WTC11 (cell line): ENCODE measurements at regions not wholly inside any gene's neighbourhood (a gene's known extent, or its start where the extent isn't known, plus 50 kb on each side); places are given as distances from the start of the nearest gene placed in this dataset.
A peak's percentile ranks its signal among the peaks of the same experiment; 100 is the strongest.

Experiments used
- ATAC-seq: fragments of 200-7000 bp; cut with Tn5 transposase; 2 replicates; pipeline ENCODE4 v1.10.0; 2021; ENCODE audit warnings: mild to moderate bottlenecking, moderate library complexity
- CTCF ChIA-PET: fragments of 300-600 bp; sonication (Branson Sonifier 250); formaldehyde crosslinking; loops from one replicate; lab custom pipeline; 2021; ENCODE audit warnings: antibody characterized with exemption; lab: Charles Lee
- POLR2A ChIA-PET: fragments of 350-600 bp; sonication (Branson Sonifier 250); formaldehyde crosslinking; loops from one replicate; lab custom pipeline; 2021; ENCODE audit warnings: antibody characterized with exemption; lab: Charles Lee
- DNase-seq: peaks from one replicate; pipeline ENCODE4 v3.0.0; 2021; ENCODE audit warnings: low spot score
- H3K27ac Mint-ChIP-seq: 2 replicates; pipeline ENCODE4 v1.8.0; 2021; ENCODE audit warnings: mixed read lengths
- H3K27me3 Mint-ChIP-seq: 2 replicates; pipeline ENCODE4 v1.8.0; 2021; ENCODE audit warnings: low read depth, mild to moderate bottlenecking, moderate library complexity, mixed read lengths
- H3K36me3 Mint-ChIP-seq: 2 replicates; pipeline ENCODE4 v1.8.0; 2021; ENCODE audit warnings: mixed read lengths
- H3K4me1 Mint-ChIP-seq: 2 replicates; pipeline ENCODE4 v1.8.0; 2022; ENCODE audit warnings: mixed read lengths
- H3K4me3 Mint-ChIP-seq: 2 replicates; pipeline ENCODE4 v1.8.0; 2021; ENCODE audit warnings: mild to moderate bottlenecking, moderate library complexity, mixed read lengths
- H3K9me3 Mint-ChIP-seq: 2 replicates; pipeline ENCODE4 v1.8.0; 2021; ENCODE audit warnings: mixed read lengths
- AFF4 ChIP-seq: sonication (generic); formaldehyde crosslinking; IDR thresholded peaks from 2 replicates; pipeline ENCODE4 v1.8.1; 2023; ENCODE audit warnings: mild to moderate bottlenecking, missing genetic modification reagents, borderline replicate concordance
- AR ChIP-seq: fragments of 250-450 bp; sonication (Bioruptor Pico); IDR thresholded peaks from 2 replicates; pipeline ENCODE4 v1.9.0; 2021; ENCODE audit warnings: mild to moderate bottlenecking
- ERG ChIP-seq: fragments of 250-450 bp; sonication (Bioruptor Pico); IDR thresholded peaks from 2 replicates; pipeline ENCODE4 v1.8.0; 2021; ENCODE audit warnings: mild to moderate bottlenecking
- ETV6 ChIP-seq: sonication (generic); formaldehyde crosslinking; IDR thresholded peaks from 2 replicates; pipeline ENCODE4 v1.8.1; 2022; ENCODE audit warnings: mild to moderate bottlenecking, missing genetic modification reagents
- NR2C2 ChIP-seq: sonication (generic); formaldehyde crosslinking; IDR thresholded peaks from 2 replicates; pipeline ENCODE4 v1.8.0; 2022; ENCODE audit warnings: mild to moderate bottlenecking, missing genetic modification reagents
- OVOL2 ChIP-seq: fragments of 250-450 bp; sonication (Bioruptor Pico); IDR thresholded peaks from 2 replicates; pipeline ENCODE4 v1.9.0; 2021; ENCODE audit warnings: mild to moderate bottlenecking, borderline replicate concordance
- PREB ChIP-seq: sonication (generic); formaldehyde crosslinking; IDR thresholded peaks from 2 replicates; pipeline ENCODE4 v1.8.1; 2022; ENCODE audit warnings: mild to moderate bottlenecking, missing genetic modification reagents, moderate library complexity, borderline replicate concordance
- RELA ChIP-seq: sonication (generic); formaldehyde crosslinking; IDR thresholded peaks from 2 replicates; pipeline ENCODE4 v1.8.1; 2022; ENCODE audit warnings: missing genetic modification reagents, mild to moderate bottlenecking, borderline replicate concordance
- TEAD1 ChIP-seq: sonication (generic); formaldehyde crosslinking; IDR thresholded peaks from 2 replicates; pipeline ENCODE4 v1.8.0; 2022; ENCODE audit warnings: mild to moderate bottlenecking, missing genetic modification reagents
- TP53 ChIP-seq: sonication (generic); formaldehyde crosslinking; IDR thresholded peaks from 2 replicates; pipeline ENCODE4 v1.8.1; 2023; ENCODE audit warnings: mild to moderate bottlenecking, missing genetic modification reagents
- ZNF263 ChIP-seq: sonication (generic); formaldehyde crosslinking; IDR thresholded peaks from 2 replicates; pipeline ENCODE4 v1.8.1; 2022; ENCODE audit warnings: low read depth, mild to moderate bottlenecking, moderate library complexity, missing genetic modification reagents
- ZNF317 ChIP-seq: sonication (generic); formaldehyde crosslinking; IDR thresholded peaks from 2 replicates; pipeline ENCODE4 v1.8.1; 2023; ENCODE audit warnings: low read depth, mild to moderate bottlenecking, moderate library complexity, missing genetic modification reagents, borderline replicate concordance
- ZNF423 ChIP-seq: fragments of 250-450 bp; sonication (Bioruptor Pico); IDR thresholded peaks from 2 replicates; pipeline ENCODE4 v2.1.2; 2022; ENCODE audit warnings: mild to moderate bottlenecking, moderate library complexity
- ZNF425 ChIP-seq: fragments of 250-450 bp; sonication (Bioruptor Pico); conservative IDR thresholded peaks from 2 replicates; pipeline ENCODE4 v1.9.0; 2021; ENCODE audit warnings: mild to moderate bottlenecking
- ZNF671 ChIP-seq: fragments of 250-450 bp; sonication (Bioruptor Pico); IDR thresholded peaks from 2 replicates; pipeline ENCODE4 v1.8.0; 2021; ENCODE audit warnings: mild to moderate bottlenecking
- ZSCAN18 ChIP-seq: fragments of 250-450 bp; sonication (Bioruptor Pico); IDR thresholded peaks from 2 replicates; pipeline ENCODE4 v2.1.2; 2022; ENCODE audit warnings: mild to moderate bottlenecking, moderate library complexity

- no peaks in the 10 kb centered on the region for H3K36me3 Mint-ChIP-seq
- H3K4me3 Mint-ChIP-seq: peak overlapping the region; percentile 74
- TF ChIP-seq AFF4 (CRISPR knock-in tag) (no peak), ZNF317 (CRISPR knock-in tag) (no peak), ZNF263 (CRISPR knock-in tag) (no peak), ZNF423 (no peak), TEAD1 (CRISPR knock-in tag) (no peak), AR (CRISPR knock-in tag) (no peak), OVOL2 (CRISPR knock-in tag) (no peak), RELA (no peak), ZNF671 (CRISPR knock-in tag) (no peak), NR2C2 (CRISPR knock-in tag) (no peak), ZSCAN18 (CRISPR knock-in tag) (no peak), ETV6 (CRISPR knock-in tag) (no peak), ERG (CRISPR knock-in tag) (no peak), TP53 (no peak), PREB (no peak), ZNF425 (CRISPR knock-in tag) (no peak)
- POLR2A ChIA-PET: no interaction called here
- CTCF ChIA-PET: interaction anchor here (0.5 to 2.1 kb wide), 5 partner anchors 8 to 200 kb away, joined by 3 to 9 read pairs (median 4); no protein-coding TSS in a partner anchor
- H3K9me3 Mint-ChIP-seq: no peaks in the 10 kb centered on the region
- no peak overlapping the region for H3K27ac Mint-ChIP-seq
- DNase-seq (no peak), ATAC-seq (no peak)
- peaks cover 21% of the 10 kb centered on the region for H3K4me1 Mint-ChIP-seq
- peaks cover 80% of the 10 kb centered on the region for H3K27me3 Mint-ChIP-seq
Measured at GRCh38 chr22:23522623-23523251, 57.4 kb downstream of the IGLL1 start.
